ENCODE measurements at regions not wholly inside any gene's neighbourhood (a gene's known extent, or its start where the extent isn't known, plus 50 kb on each side); places are given as distances from the start of the nearest gene placed in this dataset.

DNA sequence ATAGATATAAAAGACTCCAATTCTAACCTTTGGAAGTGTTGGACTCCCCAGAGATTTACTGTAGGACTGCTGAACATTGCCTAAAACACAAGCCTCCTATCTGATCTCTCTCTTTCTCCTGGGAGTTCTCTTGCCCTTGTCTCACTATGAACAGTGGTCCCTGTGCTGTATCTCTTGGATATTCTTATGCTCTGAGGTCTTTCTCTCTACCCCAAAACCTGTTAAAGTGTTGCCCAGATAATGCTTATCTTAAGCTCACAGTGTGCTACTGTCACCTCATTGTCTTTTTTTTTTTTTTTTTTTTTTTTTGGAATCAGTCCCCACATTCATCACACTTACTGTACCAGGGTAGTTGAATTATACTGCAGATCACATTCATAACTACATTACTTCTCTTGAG, 131.0 kb upstream of the CBLB start:
- TF ChIP-seq, protein P1, sequence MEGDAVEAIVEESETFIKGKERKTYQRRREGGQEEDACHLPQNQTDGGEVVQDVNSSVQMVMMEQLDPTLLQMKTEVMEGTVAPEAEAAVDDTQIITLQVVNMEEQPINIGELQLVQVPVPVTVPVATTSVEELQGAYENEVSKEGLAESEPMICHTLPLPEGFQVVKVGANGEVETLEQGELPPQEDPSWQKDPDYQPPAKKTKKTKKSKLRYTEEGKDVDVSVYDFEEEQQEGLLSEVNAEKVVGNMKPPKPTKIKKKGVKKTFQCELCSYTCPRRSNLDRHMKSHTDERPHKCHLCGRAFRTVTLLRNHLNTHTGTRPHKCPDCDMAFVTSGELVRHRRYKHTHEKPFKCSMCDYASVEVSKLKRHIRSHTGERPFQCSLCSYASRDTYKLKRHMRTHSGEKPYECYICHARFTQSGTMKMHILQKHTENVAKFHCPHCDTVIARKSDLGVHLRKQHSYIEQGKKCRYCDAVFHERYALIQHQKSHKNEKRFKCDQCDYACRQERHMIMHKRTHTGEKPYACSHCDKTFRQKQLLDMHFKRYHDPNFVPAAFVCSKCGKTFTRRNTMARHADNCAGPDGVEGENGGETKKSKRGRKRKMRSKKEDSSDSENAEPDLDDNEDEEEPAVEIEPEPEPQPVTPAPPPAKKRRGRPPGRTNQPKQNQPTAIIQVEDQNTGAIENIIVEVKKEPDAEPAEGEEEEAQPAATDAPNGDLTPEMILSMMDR (IDR thresholded peaks at IDR 0.05; ENCODE audit: low read length): no peak
- no peak for TF ChIP-seq EZH2 (IDR thresholded peaks at IDR 0.05; ENCODE audit: borderline replicate concordance, low read length)

Measured in OCI-LY1 (cell line).